CD14-positive monocyte (primary cell): ENCODE measurements at regions not wholly inside any gene's neighbourhood (a gene's known extent, or its start where the extent isn't known, plus 50 kb on each side); places are given as distances from the start of the nearest gene placed in this dataset.

Experiments
- DNase-seq, 3 donors: peaks; one replicate each; pipeline ENCODE4 v3.0.0-alpha.2; 2011 to 2022
- H2AFZ ChIP-seq: 2 replicates; pipeline ENCODE4 v1.6.0; 2012; ENCODE audit warnings: mild to moderate bottlenecking, low read depth, low read length, inconsistent platforms; ENCODE audit not compliant: insufficient read depth, poor library complexity, severe bottlenecking
- H3K27ac ChIP-seq, 2 donors: 1 replicate in 1 of 2; 2 replicates in 1 of 2; pipeline ENCODE4 v1.5.1; 2012 to 2013; ENCODE audit warnings: low read length in 2 of 2, control low read depth in 1 of 2, inconsistent platforms in 1 of 2, low read depth in 1 of 2, mild to moderate bottlenecking in 1 of 2
- H3K27me3 ChIP-seq, 2 donors: one replicate each; pipeline versions ENCODE4 v1.6.0 to v1.6.1; 2011 to 2013; ENCODE audit warnings: low read length in 2 of 2; ENCODE audit not compliant: control insufficient read depth in 2 of 2, insufficient read depth in 2 of 2
- H3K36me3 ChIP-seq, 2 donors: replicated peaks in 1 of 2; 1 replicate in 1 of 2; 2 replicates in 1 of 2; pipeline versions ENCODE4 v1.5.1 to v1.6.1; 2012 to 2013; ENCODE audit warnings: low read length in 2 of 2, control low read depth in 1 of 2, inconsistent platforms in 1 of 2, mild to moderate bottlenecking in 1 of 2; ENCODE audit not compliant: insufficient read depth in 2 of 2, control insufficient read depth in 1 of 2
- H3K4me1 ChIP-seq, 2 donors: 1 replicate in 1 of 2; 2 replicates in 1 of 2; pipeline versions ENCODE4 v1.5.1 to v1.6.1; 2012 to 2013; ENCODE audit warnings: low read length in 2 of 2, control low read depth in 1 of 2, inconsistent platforms in 1 of 2, mild to moderate bottlenecking in 1 of 2, moderate library complexity in 1 of 2; ENCODE audit not compliant: insufficient read depth in 2 of 2, control insufficient read depth in 1 of 2
- H3K4me2 ChIP-seq: replicated peaks from 2 replicates; pipeline ENCODE3; 2012; ENCODE audit warnings: low read length, moderate library complexity, mild to moderate bottlenecking; ENCODE audit not compliant: poor library complexity, severe bottlenecking; ENCODE audit errors: extremely low read depth
- H3K4me3 ChIP-seq, 3 experiments: fragments of 200-600 bp in 1 of 3; sonication (generic) in 1 of 3; replicated peaks in 1 of 3; 1 replicate in 2 of 3; 2 replicates in 1 of 3; pipeline ENCODE4 v1.5.1; 2011 to 2013; ENCODE audit warnings: low read length in 3 of 3, mild to moderate bottlenecking in 3 of 3, control low read depth in 2 of 3, low read depth in 2 of 3, inconsistent platforms in 1 of 3, moderate library complexity in 1 of 3
- H3K79me2 ChIP-seq: 2 replicates; pipeline ENCODE4 v1.6.0; 2012; ENCODE audit warnings: mild to moderate bottlenecking, control low read depth, inconsistent platforms, low read length, moderate library complexity; ENCODE audit not compliant: insufficient read depth
- H3K9ac ChIP-seq: 2 replicates; pipeline ENCODE4 v1.6.0; 2017; ENCODE audit warnings: low read length, mild to moderate bottlenecking; ENCODE audit not compliant: insufficient read depth, poor library complexity, severe bottlenecking
- H3K9me3 ChIP-seq, 2 donors: replicated peaks in 1 of 2; 1 replicate in 1 of 2; 2 replicates in 1 of 2; pipeline versions ENCODE4 v1.5.1 to v1.6.1; 2012 to 2013; ENCODE audit warnings: low read length in 2 of 2, control low read depth in 1 of 2; ENCODE audit not compliant: control insufficient read depth in 1 of 2, insufficient read depth in 1 of 2
- H4K20me1 ChIP-seq: 2 replicates; pipeline ENCODE4 v1.6.0; 2012; ENCODE audit warnings: mild to moderate bottlenecking, low read length, control low read depth, moderate library complexity; ENCODE audit not compliant: insufficient read depth
- H3K27ac Mint-ChIP-seq, 7 donors: one replicate each; pipeline ENCODE4 v1.8.0; 2020; ENCODE audit warnings: mild to moderate bottlenecking in 7 of 7, mixed read lengths in 7 of 7, moderate library complexity in 6 of 7, inconsistent platforms in 2 of 7
- H3K27me3 Mint-ChIP-seq, 3 donors: one replicate each; pipeline ENCODE4 v1.8.0; 2021 to 2022; ENCODE audit warnings: low read depth in 3 of 3, mild to moderate bottlenecking in 3 of 3, mixed read lengths in 3 of 3, moderate library complexity in 3 of 3, inconsistent platforms in 1 of 3
- H3K36me3 Mint-ChIP-seq, 2 donors: one replicate each; pipeline ENCODE4 v1.8.0; 2020; ENCODE audit warnings: mixed read lengths in 2 of 2, inconsistent platforms in 1 of 2, mild to moderate bottlenecking in 1 of 2
- H3K4me1 Mint-ChIP-seq: one replicate; pipeline ENCODE4 v1.8.0; 2020; ENCODE audit warnings: mild to moderate bottlenecking, mixed read lengths
- H3K4me3 Mint-ChIP-seq, 2 donors: one replicate each; pipeline ENCODE4 v1.8.0; 2020; ENCODE audit warnings: mild to moderate bottlenecking in 2 of 2, mixed read lengths in 2 of 2, moderate library complexity in 1 of 2
- H3K9me3 Mint-ChIP-seq, 7 donors: one replicate each; pipeline ENCODE4 v1.8.0; 2020 to 2022; ENCODE audit warnings: mixed read lengths in 7 of 7, mild to moderate bottlenecking in 6 of 7, moderate library complexity in 6 of 7, inconsistent platforms in 2 of 7
- CTCF ChIP-seq: fragments of 200-600 bp; IDR thresholded peaks from one replicate; pipeline ENCODE4 v1.8.0; 2022; ENCODE audit warnings: antibody characterized with exemption, mild to moderate bottlenecking
- WGBS: methylation state at CpG from one replicate; pipeline ENCODE4 v1.1.5; 2013; ENCODE audit warnings: missing lambda C conversion rate; ENCODE audit not compliant: insufficient coverage; 5-methylcytosine and 5-hydroxymethylcytosine counted together
- intact Hi-C, 2 donors: fragments of 100-400 bp; cut with micrococcal nuclease; formaldehyde crosslinking; loops; one replicate each; pipeline versions ENCODE4 v1.15.0 to v1.15.1; 2023

- Mint-ChIP-seq H3K27ac (no peak overlapping the region), H3K4me1 (no peaks in the 10 kb centered on the region), H3K36me3 (no peaks in the 10 kb centered on the region), H3K27me3 (peaks cover 0 to 3% (median 0%) of the 10 kb centered on the region in 3 donors), H3K9me3 (peaks cover 0 to 5% (median 0%) of the 10 kb centered on the region in 7 donors), H3K4me3 (no peak overlapping the region)
- no peak overlapping the region for H3K9ac ChIP-seq
- TF ChIP-seq CTCF, result no peak
- DNase-seq, result no peak
- no peaks in the 10 kb centered on the region for H3K79me2 ChIP-seq
- no peaks in the 10 kb centered on the region for H3K9me3 ChIP-seq
- H3K4me1 ChIP-seq, result no peaks in the 10 kb centered on the region
- H3K27ac ChIP-seq, result no peak overlapping the region
- H4K20me1 ChIP-seq, result no peaks in the 10 kb centered on the region
- H3K36me3 ChIP-seq, result no peaks in the 10 kb centered on the region
- no peak overlapping the region for H2AFZ ChIP-seq
- H3K27me3 ChIP-seq, result no peaks in the 10 kb centered on the region
- H3K4me3 ChIP-seq, result no peak overlapping the region
- intact Hi-C loops, result no loop called here
- H3K4me2 ChIP-seq, result no peak overlapping the region
- no CpG with 5 or more reads among the region's 3 CpGs for WGBS
Observed at GRCh38 chrX:149145845-149146285, 359.2 kb downstream of the IDS start.

- no peaks in the 10 kb centered on the region for H3K79me2 ChIP-seq
- Mint-ChIP-seq H3K9me3 (peaks cover 0 to 2% (median 0%) of the 10 kb centered on the region in 7 donors), H3K4me1 (no peaks in the 10 kb centered on the region), H3K27ac (no peak overlapping the region), H3K4me3 (no peak overlapping the region), H3K27me3 (peaks cover 0 to 5% (median 0%) of the 10 kb centered on the region in 3 donors), H3K36me3 (no peaks in the 10 kb centered on the region)
- no peak overlapping the region for H3K4me2 ChIP-seq
- no peak overlapping the region for H3K4me3 ChIP-seq
- no peaks in the 10 kb centered on the region for H3K4me1 ChIP-seq
- TF ChIP-seq CTCF, result no peak
- no peak overlapping the region for H3K9ac ChIP-seq
- intact Hi-C loops, result no loop called here
- H4K20me1 ChIP-seq, result no peaks in the 10 kb centered on the region
- no peaks in the 10 kb centered on the region for H3K36me3 ChIP-seq
- DNase-seq, result no peak
- no peaks in the 10 kb centered on the region for H3K9me3 ChIP-seq
- H3K27me3 ChIP-seq, result no peaks in the 10 kb centered on the region
- WGBS, result no CpG with 5 or more reads among the region's 3 CpGs
- no peak overlapping the region for H2AFZ ChIP-seq
- no peak overlapping the region for H3K27ac ChIP-seq
Observed at GRCh38 chrX:149131774-149132173, 373.3 kb downstream of the IDS start.
